GM13976 (cell line): ENCODE measurements at regions not wholly inside any gene's neighbourhood (a gene's known extent, or its start where the extent isn't known, plus 50 kb on each side); places are given as distances from the start of the nearest gene placed in this dataset.

Experiments
- DNase-seq: peaks from one replicate; pipeline ENCODE4 v3.0.0; 2012; ENCODE audit warnings: low spot score
- in situ Hi-C: fragments of 300-500 bp; cut with MboI; formaldehyde crosslinking; loops from one replicate; pipeline ENCODE4 v1.12.0; 2022; ENCODE audit warnings: low sequenced_read_pairs, mixed read lengths, inconsistent platforms; ENCODE audit not compliant: unreplicated experiment
- TF ChIP-seq, protein P1 (sequence below): IDR thresholded peaks from 2 replicates; pipeline ENCODE4 v1.5.1; 2012; ENCODE audit warnings: borderline replicate concordance, mild to moderate bottlenecking; ENCODE audit not compliant: insufficient read depth; ENCODE audit errors: extremely low read depth, missing control alignments, control extremely low read depth

- TF ChIP-seq, protein P1, sequence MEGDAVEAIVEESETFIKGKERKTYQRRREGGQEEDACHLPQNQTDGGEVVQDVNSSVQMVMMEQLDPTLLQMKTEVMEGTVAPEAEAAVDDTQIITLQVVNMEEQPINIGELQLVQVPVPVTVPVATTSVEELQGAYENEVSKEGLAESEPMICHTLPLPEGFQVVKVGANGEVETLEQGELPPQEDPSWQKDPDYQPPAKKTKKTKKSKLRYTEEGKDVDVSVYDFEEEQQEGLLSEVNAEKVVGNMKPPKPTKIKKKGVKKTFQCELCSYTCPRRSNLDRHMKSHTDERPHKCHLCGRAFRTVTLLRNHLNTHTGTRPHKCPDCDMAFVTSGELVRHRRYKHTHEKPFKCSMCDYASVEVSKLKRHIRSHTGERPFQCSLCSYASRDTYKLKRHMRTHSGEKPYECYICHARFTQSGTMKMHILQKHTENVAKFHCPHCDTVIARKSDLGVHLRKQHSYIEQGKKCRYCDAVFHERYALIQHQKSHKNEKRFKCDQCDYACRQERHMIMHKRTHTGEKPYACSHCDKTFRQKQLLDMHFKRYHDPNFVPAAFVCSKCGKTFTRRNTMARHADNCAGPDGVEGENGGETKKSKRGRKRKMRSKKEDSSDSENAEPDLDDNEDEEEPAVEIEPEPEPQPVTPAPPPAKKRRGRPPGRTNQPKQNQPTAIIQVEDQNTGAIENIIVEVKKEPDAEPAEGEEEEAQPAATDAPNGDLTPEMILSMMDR, result no peak
These were observed 121.1 kb downstream of the CAVIN4 start for GRCh38 chr9:100698945-100699344.

DNA sequence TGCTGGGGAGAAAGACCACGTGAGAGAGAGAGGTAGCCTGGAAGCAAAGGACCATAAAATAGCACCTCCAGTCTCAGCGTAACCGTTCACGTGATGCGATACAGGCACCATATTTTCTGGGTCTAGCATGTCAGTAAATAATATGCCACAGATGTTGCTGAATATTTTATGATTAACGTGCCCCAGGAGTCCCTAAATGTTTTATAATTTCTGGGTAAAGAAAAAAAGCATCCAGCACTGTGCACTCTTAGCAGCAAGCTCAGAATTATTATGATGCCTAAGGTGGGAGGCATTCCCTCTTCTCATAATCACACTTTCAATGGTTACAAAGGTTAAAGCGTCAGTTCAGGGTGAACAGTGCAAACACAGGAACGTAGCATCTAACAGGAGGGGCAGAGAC, 121.8 kb downstream of the CAVIN4 start:
- TF ChIP-seq, protein P1, result no peak
- DNase-seq, result no peak
- in situ Hi-C loops, result loop anchor here (25.0 kb wide), 1 partner anchor 613 kb away; no protein-coding TSS in a partner anchor

More at GRCh38 chr9:100698945-100699344, 121.1 kb downstream of the CAVIN4 start:
- in situ Hi-C loops, result no loop called here
- no peak for DNase-seq

GRCh38 chr9:100700689-100701318, 122.9 kb downstream of the CAVIN4 start:
- TF ChIP-seq, protein P1, result no peak
- in situ Hi-C loops, result loop anchor here (25.0 kb wide), 1 partner anchor 611 kb away; no protein-coding TSS in a partner anchor
- peak; percentile 34 for DNase-seq

GRCh38 chr9:100714372-100715099, 136.7 kb downstream of the CAVIN4 start:
- peak; percentile 65 for DNase-seq
- in situ Hi-C loops, result loop anchor here (25.0 kb wide), 1 partner anchor 598 kb away; no protein-coding TSS in a partner anchor
- TF ChIP-seq, protein P1, result peak; percentile 76

DNA sequence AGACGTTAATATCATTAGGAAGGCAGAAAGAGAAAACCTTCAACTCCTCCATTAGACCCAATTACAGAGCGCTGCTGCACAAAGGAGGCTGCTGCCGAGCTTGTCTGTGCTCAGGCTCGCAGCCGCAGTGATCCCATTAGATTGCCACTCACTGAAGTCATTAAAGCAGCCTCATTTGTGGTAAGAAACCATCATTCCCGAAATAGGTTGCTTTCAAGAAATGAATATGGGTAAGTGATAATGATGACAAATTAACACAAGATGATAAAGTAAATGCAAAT, 137.2 kb downstream of the CAVIN4 start:
- DNase-seq, result no peak
- in situ Hi-C loops, result loop anchor here (25.0 kb wide), 1 partner anchor 597 kb away; no protein-coding TSS in a partner anchor
- TF ChIP-seq, protein P1, result no peak

GRCh38 chr9:100718717-100719116, 140.8 kb downstream of the CAVIN4 start:
- TF ChIP-seq, protein P1, result no peak
- in situ Hi-C loops, result loop anchor here (25.0 kb wide), 1 partner anchor 594 kb away; no protein-coding TSS in a partner anchor
- DNase-seq, result no peak
